Fibroblast of skin of abdomen (primary cell): ENCODE measurements at regions not wholly inside any gene's neighbourhood (a gene's known extent, or its start where the extent isn't known, plus 50 kb on each side); places are given as distances from the start of the nearest gene placed in this dataset.

ENCODE experiments used
- DNase-seq: peaks from one replicate; pipeline ENCODE4 v3.0.0-alpha.2; 2013

- no peak for DNase-seq
Measured at GRCh38 chr14:51518280-51518679, 133.4 kb upstream of the FRMD6 start.

- DNase-seq, result no peak
Measured at GRCh38 chr14:51518711-51519110, 133.0 kb upstream of the FRMD6 start.

- peak; percentile 40 for DNase-seq
Measured at GRCh38 chr14:51520087-51520486, 131.6 kb upstream of the FRMD6 start.

- DNase-seq, result peak; percentile 94
Measured at GRCh38 chr14:51521764-51522163, 129.9 kb upstream of the FRMD6 start.

- no peak for DNase-seq
Measured at GRCh38 chr14:51523243-51523642, 128.5 kb upstream of the FRMD6 start.

GRCh38 chr14:51525739-51526138, 126.0 kb upstream of the FRMD6 start:
- DNase-seq, result no peak

GRCh38 chr14:51527073-51527472, 124.6 kb upstream of the FRMD6 start:
- peak; percentile 64 for DNase-seq

GRCh38 chr14:51529736-51530135, 122.0 kb upstream of the FRMD6 start:
- no peak for DNase-seq

- peak; percentile 87 for DNase-seq
Measured at GRCh38 chr14:51533160-51533559, 118.5 kb upstream of the FRMD6 start.

GRCh38 chr14:51533872-51534553, 117.7 kb upstream of the FRMD6 start:
- no peak for DNase-seq

- DNase-seq, result no peak
Measured at GRCh38 chr14:51534610-51535011, 117.1 kb upstream of the FRMD6 start.

- no peak for DNase-seq
Measured at GRCh38 chr14:51535443-51536044, 116.2 kb upstream of the FRMD6 start.

- no peak for DNase-seq
Measured at GRCh38 chr14:51538973-51539372, 112.7 kb upstream of the FRMD6 start.

GRCh38 chr14:51539571-51540037, 112.1 kb upstream of the FRMD6 start:
- DNase-seq, result peak; percentile 96

GRCh38 chr14:51540364-51540763, 111.3 kb upstream of the FRMD6 start:
- DNase-seq, result peak; percentile 34

- peak; percentile 28 for DNase-seq
Measured at GRCh38 chr14:51544471-51544870, 107.2 kb upstream of the FRMD6 start.

GRCh38 chr14:51544901-51545300, 106.8 kb upstream of the FRMD6 start:
- DNase-seq, result no peak

- peak; percentile 46 for DNase-seq
Measured at GRCh38 chr14:51545396-51545795, 106.3 kb upstream of the FRMD6 start.

GRCh38 chr14:51546099-51546498, 105.6 kb upstream of the FRMD6 start:
- DNase-seq, result no peak

GRCh38 chr14:51546603-51547258, 105.0 kb upstream of the FRMD6 start:
- no peak for DNase-seq

GRCh38 chr14:51547260-51547659, 104.5 kb upstream of the FRMD6 start:
- peak; percentile 99 for DNase-seq

- no peak for DNase-seq
Measured at GRCh38 chr14:51547701-51548100, 104.0 kb upstream of the FRMD6 start.

- no peak for DNase-seq
Measured at GRCh38 chr14:51548187-51548586, 103.5 kb upstream of the FRMD6 start.

- no peak for DNase-seq
Measured at GRCh38 chr14:51550636-51551035, 101.1 kb upstream of the FRMD6 start.
